ENCODE measurements at regions not wholly inside any gene's neighbourhood (a gene's known extent, or its start where the extent isn't known, plus 50 kb on each side); places are given as distances from the start of the nearest gene placed in this dataset.

- TF ChIP-seq CTCF (IDR thresholded peaks at IDR 0.05) (no peak), POLR2A (IDR thresholded peaks at IDR 0.05) (no peak)
Measured at GRCh38 chr16:51394421-51394820, 243.4 kb upstream of the SALL1 start.

Data from uterus (tissue), 2 donors.